ENCODE measurements at regions not wholly inside any gene's neighbourhood (a gene's known extent, or its start where the extent isn't known, plus 50 kb on each side); places are given as distances from the start of the nearest gene placed in this dataset.

DNA sequence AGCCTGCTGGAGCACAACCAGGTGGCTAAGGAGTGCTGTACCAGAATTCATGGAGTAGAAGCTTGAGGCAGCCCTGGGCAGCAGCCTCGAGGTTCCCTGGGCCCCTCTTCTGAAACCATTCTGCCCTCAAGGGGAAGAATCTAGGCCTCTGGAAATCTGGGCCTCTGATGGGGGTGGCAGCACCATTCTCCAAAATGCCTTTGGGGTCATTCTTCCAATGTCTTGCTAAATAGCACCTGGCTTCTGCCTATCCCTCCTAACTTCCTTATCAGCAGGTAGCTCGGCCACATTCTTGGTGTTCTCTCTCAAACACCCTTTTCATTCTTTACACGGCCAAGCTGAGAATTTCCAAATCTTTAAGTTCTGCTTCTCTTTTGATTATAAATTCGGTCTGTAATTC is 473.6 kb downstream of the BCOR start:
- H3K9me3 ChIP-seq (ENCODE audit: control insufficient read depth in 4 of 4, low read length in 3 of 4) = peaks cover 0 to 3% (median 0%) of the 10 kb centered on the region in 4 donors
- no peak for DNase-seq (ENCODE audit: low spot score)
- H3K4me3 ChIP-seq (ENCODE audit: low read depth in 1 of 3, low read length in 3 of 3) = no peak overlapping the region
- H3K9ac ChIP-seq (ENCODE audit: low read depth in 1 of 2, low read length in 2 of 2) = no peak overlapping the region
- H3K27me3 ChIP-seq (ENCODE audit: control insufficient read depth in 4 of 4, insufficient read depth in 4 of 4, low read length in 3 of 4) = no peaks in the 10 kb centered on the region
- no peaks in the 10 kb centered on the region for H3K36me3 ChIP-seq (ENCODE audit: control insufficient read depth in 4 of 4, insufficient read depth in 3 of 4, low read depth in 1 of 4, low read length in 3 of 4)
- TF ChIP-seq YY1 (IDR thresholded peaks at IDR 0.05) (no peak), NR2F2 (IDR thresholded peaks at IDR 0.05) (no peak), SP1 (IDR thresholded peaks at IDR 0.05) (no peak)
- H3K4me1 ChIP-seq (ENCODE audit: control insufficient read depth in 4 of 4, insufficient read depth in 4 of 4, low read length in 3 of 4) = no peaks in the 10 kb centered on the region
- WGBS = 88% methylated on average over 4 of the region's 4 CpGs
- no peak overlapping the region for H3K27ac ChIP-seq (ENCODE audit: low read depth in 1 of 2, low read length in 2 of 2)

DNA sequence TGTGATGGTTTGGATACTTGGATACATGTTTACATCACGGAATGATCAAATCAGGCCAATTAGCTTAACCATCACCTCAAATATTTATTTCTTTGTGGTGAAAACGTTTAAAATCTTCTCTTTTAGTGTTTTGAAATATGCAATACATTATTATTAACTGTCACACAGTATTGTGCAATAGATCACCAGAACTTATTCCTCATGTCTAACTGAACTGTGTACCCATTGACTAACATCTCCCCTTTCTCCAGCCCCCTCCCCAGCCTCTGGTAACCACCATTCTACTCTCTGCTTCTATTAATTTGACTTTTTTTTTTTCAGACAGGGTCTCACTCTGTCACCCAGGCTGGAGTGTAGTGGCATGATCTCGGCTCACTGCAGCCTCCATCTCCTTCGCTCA is 471.9 kb downstream of the BCOR start:
- H3K36me3 ChIP-seq (ENCODE audit: control insufficient read depth in 4 of 4, insufficient read depth in 3 of 4, low read depth in 1 of 4, low read length in 3 of 4) = no peaks in the 10 kb centered on the region
- no peaks in the 10 kb centered on the region for H3K27me3 ChIP-seq (ENCODE audit: control insufficient read depth in 4 of 4, insufficient read depth in 4 of 4, low read length in 3 of 4)
- no peaks in the 10 kb centered on the region for H3K4me1 ChIP-seq (ENCODE audit: control insufficient read depth in 4 of 4, insufficient read depth in 4 of 4, low read length in 3 of 4)
- no peak for DNase-seq (ENCODE audit: low spot score)
- peaks cover 0 to 3% (median 0%) of the 10 kb centered on the region in 4 donors for H3K9me3 ChIP-seq (ENCODE audit: control insufficient read depth in 4 of 4, low read length in 3 of 4)
- no peak overlapping the region for H3K27ac ChIP-seq (ENCODE audit: low read depth in 1 of 2, low read length in 2 of 2)
- 92% methylated on average over 4 of the region's 4 CpGs for WGBS
- no peak overlapping the region for H3K4me3 ChIP-seq (ENCODE audit: low read depth in 1 of 3, low read length in 3 of 3)
- TF ChIP-seq HNF4G (IDR thresholded peaks at IDR 0.05) = no peak
- no peak for TF ChIP-seq NR2F2 (IDR thresholded peaks at IDR 0.05)
- TF ChIP-seq HNF4A (conservative IDR thresholded peaks at IDR 0.05) = no peak
- TF ChIP-seq JUND (IDR thresholded peaks at IDR 0.05) = no peak
- TF ChIP-seq FOXA1 (IDR thresholded peaks at IDR 0.05) = no peak
- TF ChIP-seq GABPA (IDR thresholded peaks at IDR 0.05 in 1 of 2, conservative IDR thresholded peaks at IDR 0.05 in 1 of 2) = no peak
- TF ChIP-seq, protein P1, sequence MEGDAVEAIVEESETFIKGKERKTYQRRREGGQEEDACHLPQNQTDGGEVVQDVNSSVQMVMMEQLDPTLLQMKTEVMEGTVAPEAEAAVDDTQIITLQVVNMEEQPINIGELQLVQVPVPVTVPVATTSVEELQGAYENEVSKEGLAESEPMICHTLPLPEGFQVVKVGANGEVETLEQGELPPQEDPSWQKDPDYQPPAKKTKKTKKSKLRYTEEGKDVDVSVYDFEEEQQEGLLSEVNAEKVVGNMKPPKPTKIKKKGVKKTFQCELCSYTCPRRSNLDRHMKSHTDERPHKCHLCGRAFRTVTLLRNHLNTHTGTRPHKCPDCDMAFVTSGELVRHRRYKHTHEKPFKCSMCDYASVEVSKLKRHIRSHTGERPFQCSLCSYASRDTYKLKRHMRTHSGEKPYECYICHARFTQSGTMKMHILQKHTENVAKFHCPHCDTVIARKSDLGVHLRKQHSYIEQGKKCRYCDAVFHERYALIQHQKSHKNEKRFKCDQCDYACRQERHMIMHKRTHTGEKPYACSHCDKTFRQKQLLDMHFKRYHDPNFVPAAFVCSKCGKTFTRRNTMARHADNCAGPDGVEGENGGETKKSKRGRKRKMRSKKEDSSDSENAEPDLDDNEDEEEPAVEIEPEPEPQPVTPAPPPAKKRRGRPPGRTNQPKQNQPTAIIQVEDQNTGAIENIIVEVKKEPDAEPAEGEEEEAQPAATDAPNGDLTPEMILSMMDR (IDR thresholded peaks at IDR 0.05; ENCODE audit: low read depth, low read length, missing input control) = no peak
- TF ChIP-seq YY1 (IDR thresholded peaks at IDR 0.05) = no peak
- TF ChIP-seq, protein P2, sequence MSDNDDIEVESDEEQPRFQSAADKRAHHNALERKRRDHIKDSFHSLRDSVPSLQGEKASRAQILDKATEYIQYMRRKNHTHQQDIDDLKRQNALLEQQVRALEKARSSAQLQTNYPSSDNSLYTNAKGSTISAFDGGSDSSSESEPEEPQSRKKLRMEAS (IDR thresholded peaks at IDR 0.05) = no peak
- no peak for TF ChIP-seq RXRA (IDR thresholded peaks at IDR 0.05)
- H3K9ac ChIP-seq (ENCODE audit: low read depth in 1 of 2, low read length in 2 of 2) = no peak overlapping the region

DNA sequence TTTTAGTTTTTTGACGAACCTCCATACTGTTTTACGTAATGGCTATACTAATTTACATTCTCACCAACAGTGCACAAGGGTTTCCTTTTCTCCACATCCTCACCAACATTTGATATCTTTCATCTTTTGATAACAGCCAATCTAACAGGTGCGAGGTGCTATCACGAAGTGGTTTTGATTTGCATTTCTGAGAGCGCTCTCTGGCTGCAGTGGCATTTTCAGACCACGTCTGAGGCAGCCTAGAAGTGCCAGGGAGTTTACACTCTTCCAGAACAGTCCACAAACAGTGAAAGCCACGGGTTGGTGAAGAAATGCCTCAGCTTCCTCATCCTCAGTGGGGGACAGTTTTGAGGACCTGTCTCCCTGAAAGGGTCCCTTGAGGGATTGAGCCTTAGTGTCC is 471.0 kb downstream of the BCOR start:
- Histone ChIP-seq H3K4me3 (ENCODE audit: low read depth in 1 of 3, low read length in 3 of 3) (no peak overlapping the region), H3K27ac (ENCODE audit: low read depth in 1 of 2, low read length in 2 of 2) (no peak overlapping the region), H3K27me3 (ENCODE audit: control insufficient read depth in 4 of 4, insufficient read depth in 4 of 4, low read length in 3 of 4) (no peaks in the 10 kb centered on the region), H3K9ac (ENCODE audit: low read depth in 1 of 2, low read length in 2 of 2) (no peak overlapping the region), H3K4me1 (ENCODE audit: control insufficient read depth in 4 of 4, insufficient read depth in 4 of 4, low read length in 3 of 4) (no peaks in the 10 kb centered on the region), H3K9me3 (ENCODE audit: control insufficient read depth in 4 of 4, low read length in 3 of 4) (peaks cover 0 to 3% (median 0%) of the 10 kb centered on the region in 4 donors), H3K36me3 (ENCODE audit: control insufficient read depth in 4 of 4, insufficient read depth in 3 of 4, low read depth in 1 of 4, low read length in 3 of 4) (no peaks in the 10 kb centered on the region)
- WGBS = 78% methylated on average over 7 of the region's 7 CpGs
- TF ChIP-seq, protein P3, sequence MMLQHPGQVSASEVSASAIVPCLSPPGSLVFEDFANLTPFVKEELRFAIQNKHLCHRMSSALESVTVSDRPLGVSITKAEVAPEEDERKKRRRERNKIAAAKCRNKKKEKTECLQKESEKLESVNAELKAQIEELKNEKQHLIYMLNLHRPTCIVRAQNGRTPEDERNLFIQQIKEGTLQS (IDR thresholded peaks at IDR 0.05) = no peak
- TF ChIP-seq FOXA2 (IDR thresholded peaks at IDR 0.05) (no peak), HNF4G (IDR thresholded peaks at IDR 0.05) (no peak), EGR1 (IDR thresholded peaks at IDR 0.05; ENCODE audit: low read depth in 2 of 2) (no peak), FOXA1 (IDR thresholded peaks at IDR 0.05) (no peak), GABPA (IDR thresholded peaks at IDR 0.05 in 1 of 2, conservative IDR thresholded peaks at IDR 0.05 in 1 of 2) (no peak), HNF4A (conservative IDR thresholded peaks at IDR 0.05) (no peak), SP1 (IDR thresholded peaks at IDR 0.05) (no peak)
- TF ChIP-seq, protein P1 (IDR thresholded peaks at IDR 0.05; ENCODE audit: low read depth, low read length, missing input control) = no peak
- TF ChIP-seq, protein P2 (IDR thresholded peaks at IDR 0.05) = no peak
- DNase-seq (ENCODE audit: low spot score) = no peak
